Chondrocyte (in vitro differentiated cells): ENCODE measurements at regions not wholly inside any gene's neighbourhood (a gene's known extent, or its start where the extent isn't known, plus 50 kb on each side); places are given as distances from the start of the nearest gene placed in this dataset.

ENCODE experiments used
- DNase-seq: peaks from one replicate; pipeline ENCODE4 v3.0.0; 2021; ENCODE audit warnings: mixed read lengths, low spot score
- H3K27ac Mint-ChIP-seq: one replicate; pipeline ENCODE4 v1.8.0; 2021; ENCODE audit warnings: mild to moderate bottlenecking, moderate library complexity, mixed read lengths; ENCODE audit not compliant: unreplicated experiment
- H3K27me3 Mint-ChIP-seq: 2 replicates; pipeline ENCODE4 v1.8.0; 2021; ENCODE audit warnings: low read depth, mixed read lengths
- H3K36me3 Mint-ChIP-seq: 2 replicates; pipeline ENCODE4 v1.8.0; 2021; ENCODE audit warnings: low read depth, mixed read lengths
- H3K4me1 Mint-ChIP-seq: 2 replicates; pipeline ENCODE4 v1.8.0; 2021; ENCODE audit warnings: low read depth, mild to moderate bottlenecking, mixed read lengths
- H3K4me3 Mint-ChIP-seq: one replicate; pipeline ENCODE4 v1.8.0; 2021; ENCODE audit warnings: mild to moderate bottlenecking, moderate library complexity, mixed read lengths; ENCODE audit not compliant: unreplicated experiment
- H3K9me3 Mint-ChIP-seq: 2 replicates; pipeline ENCODE4 v1.8.0; 2021; ENCODE audit warnings: low read depth, mixed read lengths
- CTCF ChIP-seq: fragments of 200-600 bp; sonication (generic); IDR thresholded peaks from 2 replicates; pipeline ENCODE4 v1.5.0; 2021; ENCODE audit warnings: antibody characterized with exemption, mild to moderate bottlenecking, moderate library complexity

- H3K27ac Mint-ChIP-seq: no peak overlapping the region
These were observed 167.9 kb upstream of the MOCS2 start for GRCh38 chr5:53277491-53277890.

GRCh38 chr5:53287573-53287972 lies 178.0 kb upstream of the MOCS2 start:
- no peak for TF ChIP-seq CTCF
- peaks cover 17% of the 10 kb centered on the region for H3K9me3 Mint-ChIP-seq
- no peak for DNase-seq
- no peak overlapping the region for H3K27ac Mint-ChIP-seq
- no peaks in the 10 kb centered on the region for H3K4me1 Mint-ChIP-seq
- peaks cover 7% of the 10 kb centered on the region for H3K36me3 Mint-ChIP-seq
- peaks cover 2% of the 10 kb centered on the region for H3K27me3 Mint-ChIP-seq
- no peak overlapping the region for H3K4me3 Mint-ChIP-seq

More at GRCh38 chr5:53277491-53277890, 167.9 kb upstream of the MOCS2 start:
- no peaks in the 10 kb centered on the region for H3K36me3 Mint-ChIP-seq
- TF ChIP-seq CTCF: no peak
- H3K27me3 Mint-ChIP-seq: no peaks in the 10 kb centered on the region
- peaks cover 7% of the 10 kb centered on the region for H3K9me3 Mint-ChIP-seq
- DNase-seq: no peak
- no peaks in the 10 kb centered on the region for H3K4me1 Mint-ChIP-seq
- no peak overlapping the region for H3K4me3 Mint-ChIP-seq

- Mint-ChIP-seq H3K9me3 (peaks cover 11% of the 10 kb centered on the region), H3K4me1 (no peaks in the 10 kb centered on the region), H3K27me3 (peaks cover 2% of the 10 kb centered on the region), H3K27ac (no peak overlapping the region), H3K4me3 (no peak overlapping the region), H3K36me3 (peaks cover 6% of the 10 kb centered on the region)
- no peak for DNase-seq
- TF ChIP-seq CTCF: no peak
These were observed 179.0 kb upstream of the MOCS2 start for GRCh38 chr5:53288511-53288910.

- H3K27ac Mint-ChIP-seq: no peak overlapping the region
- no peaks in the 10 kb centered on the region for H3K4me1 Mint-ChIP-seq
- no peak for TF ChIP-seq CTCF
- peaks cover 11% of the 10 kb centered on the region for H3K9me3 Mint-ChIP-seq
- DNase-seq: no peak
- H3K4me3 Mint-ChIP-seq: no peak overlapping the region
- H3K27me3 Mint-ChIP-seq: peaks cover 4% of the 10 kb centered on the region
- H3K36me3 Mint-ChIP-seq: peaks cover 6% of the 10 kb centered on the region
These were observed 181.5 kb upstream of the MOCS2 start for GRCh38 chr5:53291047-53291446.

GRCh38 chr5:53291528-53291927 lies 182.0 kb upstream of the MOCS2 start:
- no peak for TF ChIP-seq CTCF
- no peak for DNase-seq
- Mint-ChIP-seq H3K4me1 (no peaks in the 10 kb centered on the region), H3K36me3 (peaks cover 6% of the 10 kb centered on the region), H3K27me3 (peaks cover 4% of the 10 kb centered on the region), H3K9me3 (peaks cover 11% of the 10 kb centered on the region), H3K27ac (no peak overlapping the region), H3K4me3 (no peak overlapping the region)
